Stimulated activated naive CD4-positive, alpha-beta T cell treated with Interleukin-2 at 50 U/mL for 16 hours (primary cell): ENCODE measurements at regions not wholly inside any gene's neighbourhood (a gene's known extent, or its start where the extent isn't known, plus 50 kb on each side); places are given as distances from the start of the nearest gene placed in this dataset.

Experiments
- DNase-seq: peaks from one replicate; lab custom pipeline; 2025; lab: John Stamatoyannopoulos, UW

GRCh38 chr15:59953392-59953883 lies 50.7 kb upstream of the FOXB1 start:
- no peak for DNase-seq

GRCh38 chr15:59952960-59953359 lies 51.2 kb upstream of the FOXB1 start:
- no peak for DNase-seq

GRCh38 chr15:59950603-59951388 lies 53.3 kb upstream of the FOXB1 start:
- no peak for DNase-seq

DNA sequence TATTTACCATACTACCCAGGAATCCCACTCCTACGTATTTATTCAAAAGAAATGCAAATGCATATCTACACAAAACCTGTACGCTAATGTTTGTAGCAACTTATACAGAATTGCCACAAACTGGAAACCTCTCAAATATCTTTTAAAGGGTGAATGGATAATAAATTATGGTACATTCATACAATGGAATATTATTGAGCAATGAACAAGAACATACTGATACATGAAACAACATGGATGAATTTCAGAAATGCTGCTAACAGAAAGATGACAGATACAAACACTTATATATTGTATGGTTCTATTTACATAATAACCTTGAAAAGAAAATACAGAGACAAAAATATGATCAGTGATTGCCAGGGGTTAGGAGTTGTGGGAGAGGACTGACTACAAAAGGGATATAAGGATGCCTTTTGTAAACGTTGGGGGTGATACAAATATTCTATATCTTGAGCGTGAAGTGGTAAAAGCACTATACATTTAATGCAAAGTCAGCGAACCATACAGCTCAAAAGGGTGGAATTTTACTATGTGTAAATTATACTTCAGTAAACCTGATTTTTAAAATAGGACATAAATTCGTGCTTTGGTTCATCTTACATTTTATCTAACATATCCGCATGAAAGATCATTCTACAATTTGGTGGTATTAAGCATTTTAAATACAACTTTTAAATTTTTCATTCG lies 55.0 kb upstream of the FOXB1 start:
- no peak for DNase-seq

- no peak for DNase-seq
Observed at GRCh38 chr15:59946084-59946483, 58.0 kb upstream of the FOXB1 start.

DNA sequence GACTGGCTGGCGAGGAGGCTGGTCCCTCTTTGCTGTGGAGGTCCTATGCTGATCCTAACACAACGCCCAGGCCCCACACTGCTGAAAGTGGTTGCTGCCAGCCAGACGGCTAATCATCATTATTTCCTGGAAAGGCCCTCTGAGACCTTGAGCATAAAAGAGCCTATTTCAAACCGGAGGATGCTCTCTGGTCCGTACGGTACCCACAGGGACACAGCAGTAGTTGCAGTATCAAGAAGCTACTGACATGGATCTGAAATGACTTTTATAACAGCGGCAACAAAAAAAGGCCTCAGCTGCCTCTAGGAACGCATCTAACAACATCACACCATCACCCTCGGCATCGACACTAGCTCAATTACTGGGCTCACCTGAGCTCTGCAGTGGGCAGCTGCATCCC lies 59.1 kb upstream of the FOXB1 start:
- no peak for DNase-seq

DNA sequence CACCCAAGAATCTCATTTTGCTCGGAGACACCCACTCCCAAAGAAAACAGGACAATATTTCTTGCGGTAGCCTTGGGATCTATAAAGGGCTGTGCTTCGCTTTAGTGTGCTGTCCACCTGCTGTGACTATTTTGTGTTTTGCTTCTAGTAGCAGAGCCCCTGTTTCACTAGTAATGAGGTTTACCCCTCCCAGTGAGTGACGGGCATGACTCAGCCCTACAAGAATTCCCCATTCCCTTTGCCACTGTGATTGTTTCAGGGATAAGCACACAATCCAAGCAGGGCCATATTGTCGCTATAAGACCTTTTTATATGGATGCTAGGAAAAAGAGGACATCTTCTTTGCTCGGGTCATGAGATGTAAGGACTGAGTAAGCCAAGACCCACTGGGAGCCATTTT lies 62.5 kb upstream of the FOXB1 start:
- no peak for DNase-seq

DNA sequence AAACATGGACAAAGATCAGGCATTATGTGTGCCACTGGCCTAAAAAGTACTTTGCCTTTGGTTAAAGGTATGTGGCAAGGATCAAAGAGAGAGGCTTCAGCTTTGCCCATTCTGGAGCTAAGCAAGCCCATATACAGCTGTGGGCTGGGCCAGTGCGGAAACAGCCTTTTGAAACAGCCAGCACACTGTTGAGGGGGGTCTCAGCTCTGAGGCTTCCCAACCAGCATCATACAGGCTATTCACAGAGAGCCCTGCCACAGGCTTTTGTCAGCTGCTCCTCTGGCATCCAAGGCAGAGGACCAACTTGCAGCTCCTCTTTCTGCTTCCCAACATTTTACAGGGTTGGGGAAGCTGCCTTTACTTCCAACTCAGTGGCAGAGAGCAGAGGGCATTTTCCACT lies 63.2 kb upstream of the FOXB1 start:
- no peak for DNase-seq

DNA sequence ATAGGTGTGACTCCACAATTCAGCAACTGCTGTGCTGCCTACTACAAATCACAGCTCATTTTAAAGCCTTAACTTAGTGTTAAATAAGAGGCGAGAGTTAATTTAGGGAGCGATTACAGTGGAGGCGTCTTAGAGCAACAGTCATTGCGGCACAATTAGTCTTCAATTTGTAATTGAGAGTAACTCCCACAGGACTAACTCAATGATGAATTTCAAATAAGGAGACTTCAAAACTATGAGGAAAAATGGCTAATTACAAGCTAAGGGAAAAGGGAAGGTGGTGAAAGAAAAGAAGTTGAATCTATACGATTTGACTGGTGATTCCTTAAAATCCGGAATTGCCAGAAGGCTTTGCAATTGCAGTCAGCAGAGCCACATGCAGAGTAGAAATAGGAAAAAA lies 63.7 kb upstream of the FOXB1 start:
- no peak for DNase-seq

GRCh38 chr15:59936741-59937140 lies 67.4 kb upstream of the FOXB1 start:
- no peak for DNase-seq

DNA sequence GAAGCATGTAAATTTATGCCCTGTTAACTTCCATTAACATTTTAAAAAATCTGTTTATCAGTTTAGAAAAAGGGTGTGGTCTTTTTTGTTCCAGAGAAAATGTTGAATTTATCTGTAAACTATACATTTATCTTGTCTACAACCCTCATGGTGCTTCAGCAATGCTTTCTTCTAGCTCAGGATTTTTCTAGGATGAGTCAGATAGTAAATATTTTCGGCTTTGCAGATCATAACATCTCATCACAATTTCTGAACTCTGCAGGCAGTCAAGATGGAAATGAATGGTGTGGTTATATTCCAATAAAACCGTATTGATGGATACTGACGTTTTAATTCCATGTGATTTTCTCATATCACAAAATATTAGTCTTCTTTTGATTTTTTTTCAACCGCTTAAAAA lies 70.5 kb upstream of the FOXB1 start:
- no peak for DNase-seq

DNA sequence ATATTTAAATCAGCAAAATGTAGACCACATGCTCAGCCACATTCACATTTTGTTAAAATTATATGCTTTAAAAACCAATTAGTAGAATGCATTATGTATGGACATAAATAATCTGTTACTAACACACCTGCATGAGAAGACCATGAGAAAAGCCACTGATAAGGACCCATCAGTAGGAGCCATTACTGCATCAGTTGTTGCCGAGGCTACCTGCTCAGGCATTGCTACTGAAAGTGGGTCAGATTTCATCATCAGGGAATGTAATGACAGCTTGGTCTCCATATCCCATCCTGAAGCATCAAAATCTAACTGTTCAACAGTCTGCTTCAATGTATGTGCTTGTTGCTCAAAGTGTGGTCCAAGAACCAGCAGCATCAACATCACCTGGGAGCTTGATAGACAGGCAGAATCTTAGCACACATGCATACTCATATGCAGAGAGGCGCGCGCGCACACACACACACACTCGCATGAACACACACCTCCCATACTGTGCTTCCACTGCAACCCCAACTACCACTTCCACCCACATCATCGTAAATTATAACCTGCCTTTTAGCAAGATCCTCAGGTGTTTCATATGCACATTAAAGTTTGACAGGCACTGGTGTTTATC lies 72.4 kb upstream of the FOXB1 start:
- no peak for DNase-seq

GRCh38 chr15:59924812-59925522 lies 79.1 kb upstream of the FOXB1 start:
- DNase-seq, result no peak

- DNase-seq, result no peak
Observed at GRCh38 chr15:59924096-59924495, 80.0 kb upstream of the FOXB1 start.

DNA sequence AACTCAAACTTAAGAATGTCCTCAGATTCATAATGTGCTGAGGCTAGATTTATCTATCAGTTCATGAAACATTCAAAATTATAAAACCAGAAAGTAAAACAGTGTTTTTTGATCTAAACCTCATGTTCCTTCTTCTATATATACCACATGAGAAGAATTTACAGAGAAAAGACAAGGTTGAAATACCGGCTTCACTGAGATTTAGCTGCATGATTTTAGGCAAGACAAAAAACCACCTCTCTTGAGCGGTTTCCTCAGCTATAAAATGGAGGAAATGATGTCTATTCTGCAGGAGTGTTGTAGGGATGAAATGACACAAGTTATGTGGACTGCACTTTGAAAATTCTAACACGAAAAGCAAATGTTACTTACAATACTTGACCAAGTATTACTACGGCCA lies 80.6 kb upstream of the FOXB1 start:
- DNase-seq, result no peak

- DNase-seq, result peak; percentile 41
Observed at GRCh38 chr15:59918994-59919951, 84.8 kb upstream of the FOXB1 start.

GRCh38 chr15:59917504-59918157 lies 86.5 kb upstream of the FOXB1 start:
- DNase-seq, result peak; percentile 50

DNA sequence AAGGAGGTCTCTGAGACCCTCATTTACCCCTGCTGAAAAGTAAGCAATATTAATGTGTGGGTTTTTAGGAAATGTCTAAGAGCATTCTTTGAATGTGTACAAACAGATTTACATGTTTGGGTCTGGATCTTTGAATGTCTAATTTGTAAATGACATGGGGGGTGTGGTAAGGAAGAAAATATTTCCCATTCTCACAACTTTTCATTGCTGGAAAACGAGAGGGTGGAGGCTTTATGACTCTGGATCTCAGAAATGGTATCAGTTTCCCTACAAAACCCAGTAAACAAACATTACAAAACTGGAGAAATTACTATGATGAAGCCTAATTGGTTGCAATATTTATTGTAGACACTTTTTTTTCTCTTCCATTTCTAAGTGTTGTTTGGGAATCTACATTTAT lies 98.1 kb upstream of the FOXB1 start:
- no peak for DNase-seq

DNA sequence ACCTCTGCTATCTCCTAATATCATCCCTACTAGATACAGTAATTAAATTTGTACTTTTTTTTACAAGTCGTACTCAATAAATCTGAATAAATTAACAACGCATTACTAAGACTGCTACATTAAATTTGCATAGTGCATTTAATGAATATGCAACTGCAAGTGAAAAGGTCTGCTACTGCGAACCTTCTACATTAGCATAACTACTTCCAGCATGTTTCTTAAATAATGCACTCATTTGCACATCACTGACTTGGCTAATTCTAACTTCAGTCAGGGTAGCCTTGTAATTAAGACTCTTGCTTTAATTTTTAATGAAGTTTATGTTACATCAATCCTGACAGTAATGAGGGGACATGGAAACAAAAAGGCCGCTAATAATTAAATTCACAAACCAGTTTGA lies 98.9 kb upstream of the FOXB1 start:
- DNase-seq, result no peak

DNA sequence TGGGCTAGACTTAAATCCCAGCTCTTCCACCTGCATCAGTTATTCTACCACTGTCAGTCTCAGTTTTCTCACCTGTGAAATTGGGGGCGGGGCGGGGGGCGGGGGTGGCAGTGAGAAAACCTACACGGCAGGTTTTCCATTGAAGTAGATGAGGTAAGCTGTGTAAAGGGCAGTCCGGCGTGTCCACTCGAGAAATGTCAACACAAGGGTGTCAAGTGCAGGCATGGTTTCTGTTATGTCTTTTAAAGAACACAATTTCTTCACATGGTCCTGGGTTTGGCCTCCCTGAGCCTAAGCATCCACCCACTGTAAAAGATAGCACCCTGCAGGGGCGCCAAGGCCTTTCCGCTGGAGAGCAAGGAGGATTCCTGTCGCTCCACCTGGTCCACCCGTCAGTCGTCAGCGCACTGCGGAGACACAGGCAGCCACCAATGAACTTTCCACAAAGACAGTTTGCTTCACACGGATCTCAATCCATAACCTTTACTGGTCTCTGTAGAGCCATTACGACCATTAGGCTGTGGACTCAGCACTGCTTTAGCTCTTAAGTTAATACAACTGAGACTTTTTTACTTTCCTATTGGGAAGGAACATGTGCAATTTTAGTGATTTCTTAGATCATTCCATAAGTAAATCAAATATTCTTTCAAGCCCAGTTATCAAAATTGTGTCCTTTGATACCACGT lies 99.5 kb upstream of the FOXB1 start:
- no peak for DNase-seq
